GM12878 (cell line): ENCODE measurements at regions not wholly inside any gene's neighbourhood (a gene's known extent, or its start where the extent isn't known, plus 50 kb on each side); places are given as distances from the start of the nearest gene placed in this dataset.

Experiments used
- CEBPB ChIP-seq, 2 experiments: fragments of 150-350 bp in 1 of 2; IDR thresholded peaks; 2 replicates each; pipeline ENCODE4 v1.6.1; 2012 to 2014; ENCODE audit warnings: low read depth in 2 of 2, low read length in 2 of 2, borderline replicate concordance in 1 of 2, inconsistent platforms in 1 of 2
- EZH2 ChIP-seq: IDR thresholded peaks from 2 replicates; pipeline ENCODE4 v1.6.1; 2012; ENCODE audit warnings: low read depth, mild to moderate bottlenecking, control low read depth, inconsistent platforms, low read length, borderline replicate concordance; ENCODE audit not compliant: control insufficient read depth
- FOS ChIP-seq: IDR thresholded peaks from 3 replicates; pipeline ENCODE4 v1.6.1; 2011; ENCODE audit warnings: borderline replicate concordance; ENCODE audit not compliant: insufficient read length; ENCODE audit errors: extremely low read depth
- JUNB ChIP-seq: IDR thresholded peaks from 2 replicates; pipeline ENCODE4 v1.6.1; 2016; ENCODE audit warnings: antibody characterized with exemption, mild to moderate bottlenecking
- KDM1A ChIP-seq: fragments of 200-600 bp; sonication (generic); IDR thresholded peaks from 2 replicates; pipeline ENCODE4 v1.6.1; 2016; ENCODE audit warnings: borderline replicate concordance
- POLR2A ChIP-seq: IDR thresholded peaks from 2 replicates; pipeline ENCODE4 v1.6.1; 2011; ENCODE audit warnings: low read depth, mild to moderate bottlenecking, low read length
- YY1 ChIP-seq: IDR thresholded peaks from 2 replicates; pipeline ENCODE4 v1.6.1; 2011; ENCODE audit warnings: low read depth, mild to moderate bottlenecking, low read length
- TF ChIP-seq, protein P1 (sequence below), 3 experiments: IDR thresholded peaks in 2 of 3; conservative IDR thresholded peaks in 1 of 3; 2 replicates each; pipeline ENCODE4 v1.5.1; 2011; ENCODE audit warnings: low read depth in 3 of 3, low read length in 3 of 3, mild to moderate bottlenecking in 3 of 3, control low read depth in 2 of 3, moderate library complexity in 2 of 3, inconsistent platforms in 1 of 3, mixed read lengths in 1 of 3; ENCODE audit not compliant: control insufficient read depth in 2 of 3, insufficient read depth in 1 of 3; ENCODE audit errors: extremely low read depth in 1 of 3
- TF ChIP-seq, protein P2 (sequence below): IDR thresholded peaks from 2 replicates; pipeline ENCODE4 v1.6.1; 2012; ENCODE audit warnings: mild to moderate bottlenecking, low read depth, low read length

DNA sequence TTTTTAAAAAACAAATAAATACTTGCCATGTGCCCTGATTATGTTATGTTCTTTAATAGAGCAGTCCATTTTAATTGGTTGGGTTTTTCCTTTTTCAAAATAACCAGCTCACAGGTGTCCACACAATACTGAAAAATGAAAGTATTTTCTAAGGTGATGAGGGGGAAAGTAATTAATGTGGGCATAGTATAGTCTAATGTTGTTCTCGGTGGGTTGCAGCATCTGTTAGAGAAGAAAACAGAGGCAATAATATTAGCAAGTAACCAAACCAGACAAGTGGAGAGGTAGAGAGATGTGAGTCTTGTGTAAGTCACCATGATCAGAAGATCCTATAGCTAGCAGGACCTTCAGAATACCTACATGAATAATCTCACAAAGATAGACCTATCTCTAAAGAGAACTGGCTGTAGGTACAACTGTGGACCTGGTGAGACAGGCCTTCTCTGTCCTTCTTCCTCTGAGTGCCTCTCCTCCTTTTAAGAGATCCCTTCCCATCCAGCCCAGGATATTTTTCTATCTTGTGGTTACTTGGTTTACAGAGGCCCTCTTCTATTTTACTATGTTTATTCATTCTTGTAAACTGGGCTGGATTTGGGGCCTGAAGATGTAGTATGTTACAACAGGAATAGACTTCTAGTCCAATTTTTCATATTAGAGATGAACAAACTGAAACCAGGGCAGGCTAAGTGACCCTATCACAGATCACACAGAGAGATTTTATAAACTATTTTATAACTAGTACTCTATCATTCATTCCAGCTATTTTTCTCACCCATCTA, 67.1 kb upstream of the MSTN start:
- TF ChIP-seq POLR2A, result no peak
- no peak for TF ChIP-seq YY1
- TF ChIP-seq KDM1A, result no peak
- TF ChIP-seq, protein P1, sequence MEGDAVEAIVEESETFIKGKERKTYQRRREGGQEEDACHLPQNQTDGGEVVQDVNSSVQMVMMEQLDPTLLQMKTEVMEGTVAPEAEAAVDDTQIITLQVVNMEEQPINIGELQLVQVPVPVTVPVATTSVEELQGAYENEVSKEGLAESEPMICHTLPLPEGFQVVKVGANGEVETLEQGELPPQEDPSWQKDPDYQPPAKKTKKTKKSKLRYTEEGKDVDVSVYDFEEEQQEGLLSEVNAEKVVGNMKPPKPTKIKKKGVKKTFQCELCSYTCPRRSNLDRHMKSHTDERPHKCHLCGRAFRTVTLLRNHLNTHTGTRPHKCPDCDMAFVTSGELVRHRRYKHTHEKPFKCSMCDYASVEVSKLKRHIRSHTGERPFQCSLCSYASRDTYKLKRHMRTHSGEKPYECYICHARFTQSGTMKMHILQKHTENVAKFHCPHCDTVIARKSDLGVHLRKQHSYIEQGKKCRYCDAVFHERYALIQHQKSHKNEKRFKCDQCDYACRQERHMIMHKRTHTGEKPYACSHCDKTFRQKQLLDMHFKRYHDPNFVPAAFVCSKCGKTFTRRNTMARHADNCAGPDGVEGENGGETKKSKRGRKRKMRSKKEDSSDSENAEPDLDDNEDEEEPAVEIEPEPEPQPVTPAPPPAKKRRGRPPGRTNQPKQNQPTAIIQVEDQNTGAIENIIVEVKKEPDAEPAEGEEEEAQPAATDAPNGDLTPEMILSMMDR (IDR thresholded peaks at IDR 0.05 in 2 of 3, conservative IDR thresholded peaks at IDR 0.05 in 1 of 3; ENCODE audit: control insufficient read depth in 2 of 3, extremely low read depth in 1 of 3, insufficient read depth in 1 of 3, low read depth in 3 of 3, low read length in 3 of 3), result no peak
- no peak for TF ChIP-seq FOS
- no peak for TF ChIP-seq EZH2
- TF ChIP-seq JUNB, result no peak
- TF ChIP-seq, protein P2, sequence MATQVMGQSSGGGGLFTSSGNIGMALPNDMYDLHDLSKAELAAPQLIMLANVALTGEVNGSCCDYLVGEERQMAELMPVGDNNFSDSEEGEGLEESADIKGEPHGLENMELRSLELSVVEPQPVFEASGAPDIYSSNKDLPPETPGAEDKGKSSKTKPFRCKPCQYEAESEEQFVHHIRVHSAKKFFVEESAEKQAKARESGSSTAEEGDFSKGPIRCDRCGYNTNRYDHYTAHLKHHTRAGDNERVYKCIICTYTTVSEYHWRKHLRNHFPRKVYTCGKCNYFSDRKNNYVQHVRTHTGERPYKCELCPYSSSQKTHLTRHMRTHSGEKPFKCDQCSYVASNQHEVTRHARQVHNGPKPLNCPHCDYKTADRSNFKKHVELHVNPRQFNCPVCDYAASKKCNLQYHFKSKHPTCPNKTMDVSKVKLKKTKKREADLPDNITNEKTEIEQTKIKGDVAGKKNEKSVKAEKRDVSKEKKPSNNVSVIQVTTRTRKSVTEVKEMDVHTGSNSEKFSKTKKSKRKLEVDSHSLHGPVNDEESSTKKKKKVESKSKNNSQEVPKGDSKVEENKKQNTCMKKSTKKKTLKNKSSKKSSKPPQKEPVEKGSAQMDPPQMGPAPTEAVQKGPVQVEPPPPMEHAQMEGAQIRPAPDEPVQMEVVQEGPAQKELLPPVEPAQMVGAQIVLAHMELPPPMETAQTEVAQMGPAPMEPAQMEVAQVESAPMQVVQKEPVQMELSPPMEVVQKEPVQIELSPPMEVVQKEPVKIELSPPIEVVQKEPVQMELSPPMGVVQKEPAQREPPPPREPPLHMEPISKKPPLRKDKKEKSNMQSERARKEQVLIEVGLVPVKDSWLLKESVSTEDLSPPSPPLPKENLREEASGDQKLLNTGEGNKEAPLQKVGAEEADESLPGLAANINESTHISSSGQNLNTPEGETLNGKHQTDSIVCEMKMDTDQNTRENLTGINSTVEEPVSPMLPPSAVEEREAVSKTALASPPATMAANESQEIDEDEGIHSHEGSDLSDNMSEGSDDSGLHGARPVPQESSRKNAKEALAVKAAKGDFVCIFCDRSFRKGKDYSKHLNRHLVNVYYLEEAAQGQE, result no peak
- no peak for TF ChIP-seq CEBPB (IDR thresholded peaks at IDR 0.05; ENCODE audit: borderline replicate concordance in 1 of 2, low read depth in 2 of 2, low read length in 2 of 2)
